ENCODE measurements at regions not wholly inside any gene's neighbourhood (a gene's known extent, or its start where the extent isn't known, plus 50 kb on each side); places are given as distances from the start of the nearest gene placed in this dataset.

- no peak overlapping the region for H3K4me3 ChIP-seq (ENCODE audit: low read length)
- TF ChIP-seq CTCF (conservative IDR thresholded peaks at IDR 0.05; ENCODE audit: low read length): no peak
- no peak for DNase-seq (ENCODE audit: low read depth)
These were observed 296.6 kb downstream of the IRX2 start for GRCh38 chr5:2454876-2455275.

GRCh38 chr5:2453781-2454180, 297.7 kb downstream of the IRX2 start:
- TF ChIP-seq CTCF (conservative IDR thresholded peaks at IDR 0.05; ENCODE audit: low read length): no peak
- H3K4me3 ChIP-seq (ENCODE audit: low read length): no peak overlapping the region
- no peak for DNase-seq (ENCODE audit: low read depth)

- no peak overlapping the region for H3K4me3 ChIP-seq (ENCODE audit: low read length)
- TF ChIP-seq CTCF (conservative IDR thresholded peaks at IDR 0.05; ENCODE audit: low read length): no peak
These were observed 300.4 kb downstream of the IRX2 start for GRCh38 chr5:2451100-2451499.

GRCh38 chr5:2442496-2443354, 308.8 kb downstream of the IRX2 start:
- no peak overlapping the region for H3K4me3 ChIP-seq (ENCODE audit: low read length)
- TF ChIP-seq CTCF (conservative IDR thresholded peaks at IDR 0.05; ENCODE audit: low read length): no peak
- no peak for DNase-seq (ENCODE audit: low read depth)

More at GRCh38 chr5:2451100-2451499, 300.4 kb downstream of the IRX2 start:
- no peak for DNase-seq (ENCODE audit: low read depth)

GRCh38 chr5:2441495-2442180, 309.8 kb downstream of the IRX2 start:
- DNase-seq (ENCODE audit: low read depth): no peak
- no peak for TF ChIP-seq CTCF (conservative IDR thresholded peaks at IDR 0.05; ENCODE audit: low read length)

GRCh38 chr5:2439608-2440007, 311.9 kb downstream of the IRX2 start:
- no peak for TF ChIP-seq CTCF (conservative IDR thresholded peaks at IDR 0.05; ENCODE audit: low read length)
- DNase-seq (ENCODE audit: low read depth): no peak
- H3K4me3 ChIP-seq (ENCODE audit: low read length): no peak overlapping the region

More at GRCh38 chr5:2441495-2442180, 309.8 kb downstream of the IRX2 start:
- H3K4me3 ChIP-seq (ENCODE audit: low read length): no peak overlapping the region

GRCh38 chr5:2433086-2433485, 318.4 kb downstream of the IRX2 start:
- no peak overlapping the region for H3K4me3 ChIP-seq (ENCODE audit: low read length)
- no peak for DNase-seq (ENCODE audit: low read depth)
- no peak for TF ChIP-seq CTCF (conservative IDR thresholded peaks at IDR 0.05; ENCODE audit: low read length)

Data from AG10803 (cell line).